HepG2 (cell line): ENCODE measurements at regions not wholly inside any gene's neighbourhood (a gene's known extent, or its start where the extent isn't known, plus 50 kb on each side); places are given as distances from the start of the nearest gene placed in this dataset.
A peak's percentile ranks its signal among the peaks of the same experiment; 100 is the strongest.

Source experiments
- CEBPZ ChIP-seq: IDR thresholded peaks from 2 replicates; pipeline ENCODE4 v1.6.1; 2012; ENCODE audit warnings: low read length, improper control_type of control experiment
- EP300 ChIP-seq, 3 experiments: sonication (generic) in 1 of 3; formaldehyde crosslinking in 1 of 3; IDR thresholded peaks; 2 replicates each; pipeline versions ENCODE4 v1.5.1 to v1.6.1; 2011 to 2020; ENCODE audit warnings: low read depth in 2 of 3, low read length in 2 of 3, borderline replicate concordance in 1 of 3, improper control_type of control experiment in 1 of 3, mild to moderate bottlenecking in 1 of 3, missing genetic modification reagents in 1 of 3, moderate library complexity in 1 of 3
- MXD4 ChIP-seq: IDR thresholded peaks from 2 replicates; pipeline ENCODE4 v1.6.1; 2016; ENCODE audit warnings: mild to moderate bottlenecking, missing biosample characterization, missing genetic modification reagents
- RAD51 ChIP-seq: fragments of 450-650 bp; IDR thresholded peaks from 2 replicates; pipeline ENCODE4 v1.6.1; 2016; ENCODE audit warnings: borderline replicate concordance
- ZBTB4 ChIP-seq: sonication (generic); formaldehyde crosslinking; IDR thresholded peaks from 2 replicates; pipeline ENCODE4 v1.4.0; 2020; ENCODE audit warnings: missing genetic modification reagents, mild to moderate bottlenecking, borderline replicate concordance
- ZNF207 ChIP-seq: fragments of 450-650 bp; IDR thresholded peaks from 2 replicates; pipeline ENCODE4 v1.6.1; 2016; ENCODE audit warnings: antibody characterized with exemption, borderline replicate concordance
- ZNF282 ChIP-seq: fragments of 450-650 bp; IDR thresholded peaks from 2 replicates; pipeline ENCODE4 v1.6.1; 2018; ENCODE audit not compliant: partially characterized antibody
- ZSCAN30 ChIP-seq: sonication (generic); formaldehyde crosslinking; IDR thresholded peaks from 2 replicates; pipeline ENCODE4 v1.5.0; 2020; ENCODE audit warnings: mild to moderate bottlenecking, missing genetic modification reagents

DNA sequence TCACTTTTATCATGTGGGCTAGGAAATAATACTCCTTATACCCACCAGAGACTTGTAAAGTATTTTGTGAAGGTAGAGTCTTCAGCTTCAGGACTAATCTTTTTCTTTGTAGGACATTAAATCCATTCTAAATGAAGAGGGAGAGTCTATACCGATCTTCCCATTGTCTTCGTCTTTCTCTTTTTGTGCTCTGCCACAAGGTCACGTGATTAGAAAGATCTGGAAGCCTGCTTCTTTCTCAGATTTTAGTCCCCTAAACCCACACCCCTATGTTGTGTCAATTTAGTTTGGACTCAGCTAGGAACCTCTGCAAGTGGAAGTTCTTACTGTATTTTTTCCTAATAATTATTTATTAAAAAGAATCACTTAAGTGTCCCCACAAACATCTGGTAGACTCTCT is 507.3 kb downstream of the PYDC2 start:
- TF ChIP-seq ZNF282 (no peak), ZBTB4 (CRISPR knock-in tag) (no peak), ZNF207 (no peak), ZSCAN30 (CRISPR knock-in tag) (no peak), MXD4 (no peak), CEBPZ (no peak), EP300 (IDR thresholded peaks at IDR 0.05; ENCODE audit: low read depth in 2 of 2, low read length in 2 of 2) (no peak), EP300 (CRISPR knock-in tag; IDR thresholded peaks at IDR 0.05; ENCODE audit: borderline replicate concordance) (no peak), RAD51 (peak; percentile 76)
